Stimulated activated memory B cell treated with anti-CD40 and anti-IgM and Interleukin-4, amounts not matched to agents 10 μg/mL and 1 μg/mL and 100 μg/mL, for 72 hours (primary cell): ENCODE measurements at regions not wholly inside any gene's neighbourhood (a gene's known extent, or its start where the extent isn't known, plus 50 kb on each side); places are given as distances from the start of the nearest gene placed in this dataset.
A peak's percentile ranks its signal among the peaks of the same experiment; 100 is the strongest.

ENCODE experiments used
- ATAC-seq: fragments of 150-1000 bp; cut with Tn5 transposase; 2 replicates; pipeline ENCODE4 v1.10.0; 2021
- H3K27ac Mint-ChIP-seq: one replicate; pipeline ENCODE4 v1.8.0; 2022; ENCODE audit warnings: mild to moderate bottlenecking, mixed read lengths
- H3K27me3 Mint-ChIP-seq: one replicate; pipeline ENCODE4 v1.8.0; 2022; ENCODE audit warnings: mixed read lengths
- H3K36me3 Mint-ChIP-seq: one replicate; pipeline ENCODE4 v1.8.0; 2022; ENCODE audit warnings: mixed read lengths
- H3K4me1 Mint-ChIP-seq: one replicate; pipeline ENCODE4 v1.8.0; 2022; ENCODE audit warnings: mixed read lengths
- H3K4me3 Mint-ChIP-seq: one replicate; pipeline ENCODE4 v1.8.0; 2022; ENCODE audit warnings: mild to moderate bottlenecking, moderate library complexity, mixed read lengths
- H3K9me3 Mint-ChIP-seq: one replicate; pipeline ENCODE4 v1.8.0; 2022; ENCODE audit warnings: mixed read lengths

GRCh38 chr20:59438201-59438600 is 137.8 kb downstream of the EDN3 start:
- Mint-ChIP-seq H3K9me3 (no peaks in the 10 kb centered on the region), H3K27me3 (peaks cover 30% of the 10 kb centered on the region), H3K27ac (no peak overlapping the region), H3K4me3 (no peak overlapping the region), H3K4me1 (no peaks in the 10 kb centered on the region), H3K36me3 (no peaks in the 10 kb centered on the region)
- ATAC-seq, result no peak

- Mint-ChIP-seq H3K36me3 (no peaks in the 10 kb centered on the region), H3K4me3 (no peak overlapping the region), H3K27ac (no peak overlapping the region), H3K27me3 (peaks cover 34% of the 10 kb centered on the region), H3K9me3 (no peaks in the 10 kb centered on the region), H3K4me1 (no peaks in the 10 kb centered on the region)
- ATAC-seq, result no peak
These were observed 138.8 kb downstream of the EDN3 start for GRCh38 chr20:59439243-59439642.

- Mint-ChIP-seq H3K9me3 (no peaks in the 10 kb centered on the region), H3K27me3 (peaks cover 41% of the 10 kb centered on the region), H3K4me1 (no peaks in the 10 kb centered on the region), H3K27ac (no peak overlapping the region), H3K4me3 (no peak overlapping the region), H3K36me3 (no peaks in the 10 kb centered on the region)
- no peak for ATAC-seq
These were observed 140.9 kb downstream of the EDN3 start for GRCh38 chr20:59441306-59441705.

- Mint-ChIP-seq H3K4me1 (no peaks in the 10 kb centered on the region), H3K9me3 (no peaks in the 10 kb centered on the region), H3K27ac (no peak overlapping the region), H3K27me3 (peaks cover 45% of the 10 kb centered on the region), H3K36me3 (no peaks in the 10 kb centered on the region), H3K4me3 (no peak overlapping the region)
- no peak for ATAC-seq
These were observed 141.7 kb downstream of the EDN3 start for GRCh38 chr20:59441860-59442810.

- H3K4me3 Mint-ChIP-seq, result no peak overlapping the region
- ATAC-seq, result no peak
- no peak overlapping the region for H3K27ac Mint-ChIP-seq
- no peaks in the 10 kb centered on the region for H3K9me3 Mint-ChIP-seq
- peaks cover 59% of the 10 kb centered on the region for H3K27me3 Mint-ChIP-seq
- H3K36me3 Mint-ChIP-seq, result no peaks in the 10 kb centered on the region
- H3K4me1 Mint-ChIP-seq, result no peaks in the 10 kb centered on the region
These were observed 143.1 kb downstream of the EDN3 start for GRCh38 chr20:59443550-59443949.

GRCh38 chr20:59446376-59446775 is 146.0 kb downstream of the EDN3 start:
- no peaks in the 10 kb centered on the region for H3K9me3 Mint-ChIP-seq
- no peaks in the 10 kb centered on the region for H3K4me1 Mint-ChIP-seq
- H3K36me3 Mint-ChIP-seq, result no peaks in the 10 kb centered on the region
- no peak overlapping the region for H3K4me3 Mint-ChIP-seq
- no peak overlapping the region for H3K27ac Mint-ChIP-seq
- no peak for ATAC-seq
- H3K27me3 Mint-ChIP-seq, result peaks cover 84% of the 10 kb centered on the region

GRCh38 chr20:59448196-59448595 is 147.8 kb downstream of the EDN3 start:
- Mint-ChIP-seq H3K27ac (no peak overlapping the region), H3K4me1 (no peaks in the 10 kb centered on the region), H3K4me3 (no peak overlapping the region), H3K9me3 (no peaks in the 10 kb centered on the region), H3K27me3 (peaks cover 90% of the 10 kb centered on the region), H3K36me3 (no peaks in the 10 kb centered on the region)
- ATAC-seq, result no peak

- no peak for ATAC-seq
- Mint-ChIP-seq H3K27me3 (peaks cover 84% of the 10 kb centered on the region), H3K36me3 (no peaks in the 10 kb centered on the region), H3K27ac (no peak overlapping the region), H3K4me3 (no peak overlapping the region), H3K9me3 (no peaks in the 10 kb centered on the region), H3K4me1 (no peaks in the 10 kb centered on the region)
These were observed 148.5 kb downstream of the EDN3 start for GRCh38 chr20:59448851-59449444.

- Mint-ChIP-seq H3K27me3 (peaks cover 66% of the 10 kb centered on the region), H3K36me3 (no peaks in the 10 kb centered on the region), H3K4me3 (no peak overlapping the region), H3K4me1 (no peaks in the 10 kb centered on the region), H3K27ac (no peak overlapping the region), H3K9me3 (no peaks in the 10 kb centered on the region)
- ATAC-seq, result no peak
These were observed 150.7 kb downstream of the EDN3 start for GRCh38 chr20:59451066-59451630.

- no peak for ATAC-seq
- Mint-ChIP-seq H3K27ac (no peak overlapping the region), H3K4me3 (no peak overlapping the region), H3K4me1 (no peaks in the 10 kb centered on the region), H3K36me3 (no peaks in the 10 kb centered on the region), H3K27me3 (peaks cover 61% of the 10 kb centered on the region), H3K9me3 (no peaks in the 10 kb centered on the region)
These were observed 151.2 kb downstream of the EDN3 start for GRCh38 chr20:59451641-59452040.

- H3K36me3 Mint-ChIP-seq, result no peaks in the 10 kb centered on the region
- peak; percentile 17 for ATAC-seq
- no peaks in the 10 kb centered on the region for H3K4me1 Mint-ChIP-seq
- H3K9me3 Mint-ChIP-seq, result no peaks in the 10 kb centered on the region
- peaks cover 49% of the 10 kb centered on the region for H3K27me3 Mint-ChIP-seq
- H3K27ac Mint-ChIP-seq, result no peak overlapping the region
- H3K4me3 Mint-ChIP-seq, result no peak overlapping the region
These were observed 151.5 kb upstream of the PHACTR3 start for GRCh38 chr20:59452856-59453255.

GRCh38 chr20:59453759-59454560 is 150.4 kb upstream of the PHACTR3 start:
- H3K27me3 Mint-ChIP-seq, result peaks cover 47% of the 10 kb centered on the region
- no peak overlapping the region for H3K4me3 Mint-ChIP-seq
- peaks cover 3% of the 10 kb centered on the region for H3K9me3 Mint-ChIP-seq
- no peaks in the 10 kb centered on the region for H3K36me3 Mint-ChIP-seq
- ATAC-seq, result no peak
- no peak overlapping the region for H3K27ac Mint-ChIP-seq
- H3K4me1 Mint-ChIP-seq, result no peaks in the 10 kb centered on the region

- no peak for ATAC-seq
- Mint-ChIP-seq H3K27me3 (peaks cover 45% of the 10 kb centered on the region), H3K9me3 (peaks cover 3% of the 10 kb centered on the region), H3K36me3 (no peaks in the 10 kb centered on the region), H3K27ac (no peak overlapping the region), H3K4me3 (no peak overlapping the region), H3K4me1 (no peaks in the 10 kb centered on the region)
These were observed 148.7 kb upstream of the PHACTR3 start for GRCh38 chr20:59455402-59456341.
